Common myeloid progenitor, CD34-positive (primary cell): ENCODE measurements at regions not wholly inside any gene's neighbourhood (a gene's known extent, or its start where the extent isn't known, plus 50 kb on each side); places are given as distances from the start of the nearest gene placed in this dataset.
A peak's percentile ranks its signal among the peaks of the same experiment; 100 is the strongest.

Experiments used
- CTCF ChIA-PET: fragments of 350-600 bp; sonication (Branson Sonifier 250); formaldehyde crosslinking; loops from one replicate; lab custom pipeline; 2021; ENCODE audit warnings: antibody characterized with exemption; lab: Charles Lee
- POLR2A ChIA-PET: fragments of 350-600 bp; sonication (Branson Sonifier 250); formaldehyde crosslinking; loops from one replicate; lab custom pipeline; 2021; ENCODE audit warnings: antibody characterized with exemption; lab: Charles Lee
- DNase-seq, 3 donors: peaks; one replicate each; pipeline versions ENCODE4 v3.0.0 to v3.0.0-alpha.2; 2013
- H3K27ac ChIP-seq, 2 experiments: 1 replicate in 1 of 2; 2 replicates in 1 of 2; pipeline ENCODE4 v1.7.0; 2013; ENCODE audit warnings: inconsistent platforms in 2 of 2, low read length in 2 of 2, mild to moderate bottlenecking in 2 of 2, low read depth in 1 of 2, moderate library complexity in 1 of 2; ENCODE audit not compliant: severe bottlenecking in 2 of 2, insufficient read depth in 1 of 2, poor library complexity in 1 of 2
- H3K27me3 ChIP-seq, 5 experiments: replicated peaks in 2 of 5; 1 replicate in 3 of 5; 2 replicates in 2 of 5; pipeline versions ENCODE4 v1.6.1 to v1.7.0; 2013; ENCODE audit warnings: low read length in 4 of 5, mild to moderate bottlenecking in 2 of 5, moderate library complexity in 2 of 5, inconsistent platforms in 1 of 5; ENCODE audit not compliant: insufficient read depth in 5 of 5, control insufficient read depth in 4 of 5
- H3K36me3 ChIP-seq, 4 experiments: 1 replicate in 2 of 4; 2 replicates in 2 of 4; pipeline versions ENCODE4 v1.6.1 to v1.7.0; 2013; ENCODE audit warnings: low read length in 3 of 4, control low read depth in 1 of 4, mild to moderate bottlenecking in 1 of 4; ENCODE audit not compliant: control insufficient read depth in 4 of 4, insufficient read depth in 4 of 4
- H3K4me1 ChIP-seq, 4 experiments: 1 replicate in 3 of 4; 2 replicates in 1 of 4; pipeline versions ENCODE4 v1.6.1 to v1.7.1; 2013; ENCODE audit warnings: low read length in 3 of 4, mild to moderate bottlenecking in 3 of 4, control low read depth in 1 of 4, inconsistent platforms in 1 of 4, moderate library complexity in 1 of 4; ENCODE audit not compliant: control insufficient read depth in 4 of 4, insufficient read depth in 4 of 4; ENCODE audit errors: control extremely low read depth in 1 of 4
- H3K4me3 ChIP-seq, 7 experiments: 1 replicate in 4 of 7; 2 replicates in 3 of 7; pipeline versions ENCODE4 v1.5.1 to v1.7.0; 2013; ENCODE audit warnings: mild to moderate bottlenecking in 7 of 7, low read length in 6 of 7, moderate library complexity in 6 of 7, inconsistent platforms in 2 of 7, low read depth in 2 of 7, control low read depth in 1 of 7; ENCODE audit not compliant: insufficient read depth in 4 of 7, control insufficient read depth in 1 of 7; ENCODE audit errors: extremely low read depth in 1 of 7
- H3K9me3 ChIP-seq, 5 experiments: 1 replicate in 4 of 5; 2 replicates in 1 of 5; pipeline versions ENCODE4 v1.6.1 to v1.7.1; 2013; ENCODE audit warnings: low read length in 4 of 5, mild to moderate bottlenecking in 2 of 5, inconsistent platforms in 1 of 5, low read depth in 1 of 5, moderate library complexity in 1 of 5; ENCODE audit not compliant: control insufficient read depth in 4 of 5, insufficient read depth in 2 of 5; ENCODE audit errors: control extremely low read depth in 1 of 5
- WGBS: methylation state at CpG from one replicate; pipeline ENCODE4 v1.1.5; 2013; ENCODE audit not compliant: insufficient coverage; 5-methylcytosine and 5-hydroxymethylcytosine counted together

DNA sequence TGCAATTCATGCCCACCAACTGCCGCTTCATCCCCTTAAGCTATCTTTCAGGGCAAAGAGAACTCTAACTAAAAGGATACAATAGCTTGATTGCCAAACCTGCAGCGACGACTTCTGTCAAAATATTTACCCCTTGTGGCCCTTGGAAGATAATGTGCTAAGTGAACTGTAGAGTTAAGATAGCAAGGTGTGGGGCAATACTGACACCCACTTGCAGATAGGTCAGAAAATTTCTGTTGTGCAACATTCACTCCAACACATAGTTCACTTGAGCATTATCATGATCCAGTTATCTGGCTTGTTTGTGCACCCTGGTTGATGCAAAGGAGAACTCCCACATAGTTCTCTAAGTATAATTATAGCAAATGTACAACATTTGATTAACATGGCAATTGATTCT is 55.6 kb downstream of the RHOXF2B start:
- Histone ChIP-seq H3K27me3 (peaks cover 0 to 37% (median 19%) of the 10 kb centered on the region in 5 experiments), H3K27ac (no peak overlapping the region), H3K9me3 (peaks cover 0 to 5% (median 0%) of the 10 kb centered on the region in 5 experiments), H3K4me3 (no peak overlapping the region), H3K36me3 (no peaks in the 10 kb centered on the region), H3K4me1 (no peaks in the 10 kb centered on the region)
- ChIA-PET CTCF (interaction anchor here (0.9 kb wide), 1 partner anchor 41 kb away, joined by 4 read pairs; no protein-coding TSS in a partner anchor), POLR2A (no interaction called here)
- peak in 2 of 3 donors; percentile 31 to 53 for DNase-seq
- no CpG with 5 or more reads among the region's 3 CpGs for WGBS

DNA sequence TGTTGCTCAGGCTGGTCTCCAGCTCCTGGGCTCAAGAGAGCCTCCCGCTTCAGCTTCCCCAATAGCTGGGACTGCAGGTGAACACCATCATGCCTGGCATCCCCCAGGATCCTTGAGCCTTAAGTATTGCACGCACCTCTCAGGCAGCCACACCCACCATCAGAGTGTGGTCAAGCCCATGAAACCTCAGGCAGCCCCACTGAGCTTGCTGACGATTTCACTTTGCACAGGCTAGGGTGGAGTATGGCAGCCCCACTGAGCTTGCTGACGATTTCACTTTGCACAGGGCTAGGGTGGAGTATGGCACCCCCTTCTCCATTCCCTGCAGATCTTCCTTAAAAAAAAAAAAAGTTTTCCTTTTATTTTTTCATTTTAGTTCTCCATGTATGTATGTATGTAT is 57.2 kb downstream of the RHOXF2B start:
- peaks cover 0 to 53% (median 29%) of the 10 kb centered on the region in 5 experiments for H3K27me3 ChIP-seq
- DNase-seq = no peak
- H3K4me3 ChIP-seq = no peak overlapping the region
- H3K36me3 ChIP-seq = no peaks in the 10 kb centered on the region
- WGBS = 76% methylated on average over 4 of the region's 4 CpGs
- H3K9me3 ChIP-seq = peaks cover 0 to 3% (median 0%) of the 10 kb centered on the region in 5 experiments
- ChIA-PET POLR2A (no interaction called here), CTCF (no interaction called here)
- H3K4me1 ChIP-seq = peaks cover 0 to 11% (median 9%) of the 10 kb centered on the region in 4 experiments
- H3K27ac ChIP-seq = no peak overlapping the region

DNA sequence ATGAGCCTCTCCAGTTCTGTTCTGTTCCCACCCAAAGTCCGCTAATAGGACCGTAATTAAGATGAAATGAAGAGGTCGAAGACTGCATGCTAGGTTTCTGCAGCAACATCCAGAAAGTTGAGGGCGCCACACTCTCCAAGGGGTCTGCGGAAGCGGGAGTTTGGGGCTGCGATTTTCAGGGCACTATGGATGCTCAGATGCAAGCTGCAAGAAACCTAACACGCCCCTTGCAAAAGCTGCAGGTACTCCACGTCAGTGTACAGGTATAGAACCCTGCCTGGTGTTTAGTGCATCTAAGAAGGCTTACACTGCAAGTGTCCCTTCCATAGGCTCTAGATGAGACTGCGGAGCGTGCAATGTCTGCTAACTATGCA is 61.4 kb downstream of the RHOXF2B start:
- peaks cover 2 to 80% (median 43%) of the 10 kb centered on the region in 5 experiments for H3K27me3 ChIP-seq
- peak overlapping the region in 4 of 7 experiments; percentile 31 to 59 (median 53) for H3K4me3 ChIP-seq
- 36% methylated on average over 11 of the region's 11 CpGs for WGBS
- no peak for DNase-seq
- no peaks in the 10 kb centered on the region for H3K9me3 ChIP-seq
- no peaks in the 10 kb centered on the region for H3K36me3 ChIP-seq
- H3K27ac ChIP-seq = no peak overlapping the region
- CTCF ChIA-PET = no interaction called here
- H3K4me1 ChIP-seq = peaks cover 0 to 17% (median 11%) of the 10 kb centered on the region in 4 experiments
- POLR2A ChIA-PET = no interaction called here

DNA sequence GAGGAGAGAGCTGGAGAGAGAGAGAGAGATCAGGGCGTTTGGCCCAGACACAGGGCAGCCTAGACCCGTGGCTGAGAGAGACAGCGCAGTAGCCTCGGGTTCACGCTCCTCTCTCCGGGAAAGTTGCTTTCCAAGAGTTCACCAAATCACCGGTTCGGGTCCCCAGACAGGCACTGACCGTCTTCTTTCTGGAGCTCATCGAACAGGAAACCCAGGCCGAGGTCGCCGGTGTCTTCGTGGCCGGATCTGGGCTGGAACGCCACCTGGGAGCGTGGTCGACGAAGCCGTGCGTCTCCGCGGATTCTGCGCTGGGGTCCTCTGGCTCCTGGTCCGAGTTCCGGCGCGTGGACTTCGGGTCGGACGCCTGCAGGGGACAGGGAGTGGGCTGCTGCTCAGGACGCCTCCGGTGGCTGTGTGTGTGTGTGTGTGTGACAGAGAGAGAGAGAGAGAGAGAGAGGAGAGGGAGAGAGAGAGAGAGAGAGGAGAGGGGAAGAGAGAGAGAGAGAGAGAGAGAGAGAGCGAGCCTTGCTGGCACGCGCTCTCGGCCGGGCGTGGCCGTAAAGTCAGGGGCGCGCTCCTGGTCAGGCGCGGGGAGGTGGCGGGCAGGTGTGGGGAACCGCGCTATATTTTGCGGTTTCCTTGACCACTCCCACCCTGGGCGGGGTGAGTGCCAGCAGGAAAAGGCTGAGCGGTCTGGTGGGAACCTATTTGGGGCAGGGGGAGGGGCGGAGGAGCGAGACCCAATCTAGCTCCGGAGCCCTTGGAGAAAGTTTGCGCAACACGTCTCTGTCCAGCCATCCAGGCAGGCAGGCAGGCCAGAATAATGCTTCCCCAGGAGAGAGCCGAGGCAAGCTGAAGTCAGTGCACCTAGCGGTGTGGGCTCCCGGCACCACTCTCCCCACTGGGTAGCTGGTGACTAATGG is 62.1 kb downstream of the RHOXF2B start:
- H3K27me3 ChIP-seq = peaks cover 2 to 83% (median 48%) of the 10 kb centered on the region in 5 experiments
- CTCF ChIA-PET = interaction anchor here (1.7 kb wide), 1 partner anchor 35 kb away, joined by 3 read pairs; no protein-coding TSS in a partner anchor
- peak in 2 of 3 donors; percentile 37 to 50 for DNase-seq

DNA sequence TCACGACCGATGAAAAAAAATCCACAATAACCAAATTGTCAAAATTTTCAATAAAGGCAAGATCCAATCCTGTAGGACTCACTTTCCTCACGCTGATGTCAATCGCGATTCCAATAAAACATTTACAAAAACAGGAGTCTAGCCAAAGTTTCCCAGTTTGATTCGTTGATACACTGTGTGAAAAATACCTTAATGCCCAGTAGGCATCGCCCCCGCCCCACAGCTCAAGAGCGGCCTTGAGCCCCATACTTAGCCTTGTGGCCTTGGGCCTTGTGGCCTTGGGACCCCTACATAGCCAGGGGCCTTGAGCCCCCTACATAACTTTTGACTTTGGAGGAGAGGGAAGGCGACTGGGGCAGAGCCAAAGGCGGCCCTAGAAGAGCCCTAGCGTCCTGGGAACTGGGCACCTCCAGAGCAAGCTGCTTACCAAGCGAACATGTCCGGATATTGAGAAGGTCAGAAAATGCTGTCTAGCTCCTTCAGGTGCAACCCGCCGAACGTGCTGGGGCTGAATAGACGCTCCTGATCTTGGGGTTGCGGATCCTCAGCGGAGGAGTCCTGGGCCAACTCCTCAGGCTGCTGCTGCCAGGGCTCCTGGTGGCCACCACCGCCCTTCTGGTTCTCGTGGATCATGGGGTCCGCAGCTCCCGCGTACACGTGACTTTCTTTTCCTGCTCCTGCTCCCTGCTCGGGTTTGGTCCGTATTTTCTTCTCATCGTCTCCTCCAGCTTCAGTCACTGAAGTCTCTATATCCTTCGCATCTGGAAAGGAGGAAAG is 62.9 kb downstream of the RHOXF2B start:
- 46% methylated on average over 24 of the region's 30 CpGs for WGBS
- peaks cover 0 to 17% (median 11%) of the 10 kb centered on the region in 4 experiments for H3K4me1 ChIP-seq
- CTCF ChIA-PET = interaction anchor here (1.7 kb wide), 1 partner anchor 34 kb away, joined by 3 read pairs; no protein-coding TSS in a partner anchor
- H3K27ac ChIP-seq = no peak overlapping the region
- H3K36me3 ChIP-seq = no peaks in the 10 kb centered on the region
- peak overlapping the region in 4 of 7 experiments; percentile 10 to 59 (median 53) for H3K4me3 ChIP-seq
- DNase-seq = no peak
- H3K27me3 ChIP-seq = peaks cover 2 to 81% (median 50%) of the 10 kb centered on the region in 5 experiments
- H3K9me3 ChIP-seq = no peaks in the 10 kb centered on the region
- POLR2A ChIA-PET = no interaction called here

More for the DNA sequence above, 62.1 kb downstream of the RHOXF2B start:
- H3K4me1 ChIP-seq = peaks cover 0 to 17% (median 11%) of the 10 kb centered on the region in 4 experiments
- peak overlapping the region in 5 of 7 experiments; percentile 10 to 59 (median 48) for H3K4me3 ChIP-seq
- 39% methylated on average over 51 of the region's 58 CpGs for WGBS
- no peaks in the 10 kb centered on the region for H3K36me3 ChIP-seq
- POLR2A ChIA-PET = no interaction called here
- no peaks in the 10 kb centered on the region for H3K9me3 ChIP-seq
- no peak overlapping the region for H3K27ac ChIP-seq

DNA sequence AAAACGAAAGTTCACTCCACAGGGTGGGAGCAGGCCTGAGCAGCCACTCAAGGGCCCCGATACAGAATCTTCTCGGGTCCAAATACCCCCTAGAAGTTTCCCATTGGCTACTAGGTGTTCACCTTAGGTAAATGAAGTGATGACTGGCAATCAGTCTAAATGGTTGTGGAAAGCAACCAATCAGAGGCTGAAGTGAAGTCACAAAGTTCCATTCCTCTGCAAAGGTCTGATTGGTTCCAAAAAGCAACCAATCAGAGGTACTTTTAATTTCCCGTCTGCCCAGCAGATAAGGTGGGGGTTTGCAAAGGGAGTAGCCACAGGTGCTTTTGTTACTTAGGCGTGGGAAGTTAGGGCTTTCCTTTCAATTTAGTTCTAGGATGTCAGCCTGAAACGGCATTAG is 58.2 kb upstream of the NKAP start:
- peaks cover 0 to 12% (median 5%) of the 10 kb centered on the region in 4 experiments for H3K4me1 ChIP-seq
- POLR2A ChIA-PET = no interaction called here
- WGBS = 72% methylated on average over 4 of the region's 6 CpGs
- H3K27ac ChIP-seq = no peak overlapping the region
- H3K27me3 ChIP-seq = peaks cover 10 to 64% (median 38%) of the 10 kb centered on the region in 5 experiments
- no peak overlapping the region for H3K4me3 ChIP-seq
- H3K36me3 ChIP-seq = no peaks in the 10 kb centered on the region
- no peak for DNase-seq
- CTCF ChIA-PET = no interaction called here
- H3K9me3 ChIP-seq = peaks cover 0 to 3% (median 0%) of the 10 kb centered on the region in 5 experiments
